Prostate gland (tissue), 2 donors: ENCODE measurements at regions not wholly inside any gene's neighbourhood (a gene's known extent, or its start where the extent isn't known, plus 50 kb on each side); places are given as distances from the start of the nearest gene placed in this dataset.

Experiments
- DNase-seq: peaks from one replicate; pipeline ENCODE4 v3.0.0-alpha.2; 2019; ENCODE audit warnings: low spot score
- H3K27ac ChIP-seq, 2 donors: fragments of 200-600 bp; sonication (generic); 2 replicates each; pipeline ENCODE4 v1.5.1; 2017 to 2019
- H3K27me3 ChIP-seq: fragments of 200-600 bp; sonication (generic); replicated peaks from 2 replicates; pipeline ENCODE4 v1.5.1; 2019; ENCODE audit not compliant: insufficient read depth
- H3K36me3 ChIP-seq, 2 donors: fragments of 200-600 bp; sonication (generic); 1 replicate in 1 of 2; 2 replicates in 1 of 2; pipeline versions ENCODE4 v1.5.1 to v1.8.1; 2017 to 2019
- H3K4me1 ChIP-seq: fragments of 200-600 bp; sonication (generic); replicated peaks from 2 replicates; pipeline ENCODE4 v1.5.1; 2019
- H3K4me3 ChIP-seq, 2 donors: fragments of 200-600 bp; sonication (generic); 2 replicates each; pipeline ENCODE4 v1.5.1; 2017 to 2019
- H3K9me3 ChIP-seq: fragments of 200-600 bp; sonication (generic); 2 replicates; pipeline ENCODE4 v1.5.1; 2017
- POLR2A ChIP-seq: fragments of 450-650 bp; IDR thresholded peaks from one replicate; pipeline ENCODE4 v1.6.1; 2016; ENCODE audit warnings: antibody characterized with exemption, mild to moderate bottlenecking
- POLR2AphosphoS5 ChIP-seq: sonication (generic); formaldehyde crosslinking; IDR thresholded peaks from one replicate; pipeline ENCODE4 v1.6.1; 2017; ENCODE audit warnings: antibody characterized with exemption
- WGBS: methylation state at CpG from one replicate; pipeline ENCODE4 v1.1.5; 2018; 5-methylcytosine and 5-hydroxymethylcytosine counted together
- intact Hi-C: fragments of 100-400 bp; cut with DNase I; formaldehyde crosslinking; loops from one replicate; pipeline ENCODE4 v1.14.2; 2022
- TF ChIP-seq, protein P1 (sequence below), 4 experiments: fragments of 200-600 bp in 2 of 4; fragments of 450-650 bp in 2 of 4; sonication (generic) in 2 of 4; IDR thresholded peaks; 1 replicate in 3 of 4; 2 replicates in 1 of 4; pipeline ENCODE4 v1.5.1; 2016 to 2019; ENCODE audit warnings: antibody characterized with exemption in 4 of 4, mild to moderate bottlenecking in 2 of 4, moderate library complexity in 2 of 4

DNA sequence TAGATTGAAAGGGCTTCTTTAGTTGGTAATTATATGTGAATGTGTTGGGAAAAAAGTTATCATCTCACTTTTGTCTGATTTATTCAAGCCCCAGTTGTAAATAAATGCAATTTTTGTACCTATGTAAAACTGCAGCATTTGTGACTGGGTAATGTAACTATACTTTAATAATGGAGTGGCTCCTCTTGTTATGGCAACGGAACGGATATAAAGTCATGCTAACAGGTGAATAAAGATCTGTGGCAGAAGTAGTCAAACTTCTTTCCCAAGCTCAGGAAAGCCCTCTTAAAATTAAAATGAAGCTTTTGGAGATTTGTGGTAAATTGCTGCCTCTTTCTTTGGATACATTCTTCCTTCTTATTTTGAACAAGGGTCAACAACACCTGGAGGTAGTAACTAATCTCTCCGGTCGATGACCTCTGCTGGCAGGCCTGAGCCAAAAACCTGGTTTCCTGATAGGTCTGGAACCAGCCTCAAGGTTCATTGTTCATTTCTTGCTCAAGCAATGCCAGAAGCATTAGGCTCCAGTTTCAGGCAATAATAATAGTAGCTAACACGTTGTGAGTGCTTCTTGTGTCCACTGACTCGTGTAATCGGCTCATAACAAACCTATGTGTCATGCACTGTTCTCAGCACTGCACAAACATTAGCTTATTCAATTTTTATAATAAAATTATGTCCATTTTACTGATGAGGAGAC is 313.4 kb upstream of the DACH1 start:
- Histone ChIP-seq H3K27ac (no peak overlapping the region), H3K4me1 (no peaks in the 10 kb centered on the region), H3K27me3 (no peaks in the 10 kb centered on the region), H3K36me3 (no peaks in the 10 kb centered on the region), H3K9me3 (no peaks in the 10 kb centered on the region), H3K4me3 (no peak overlapping the region)
- no peak for DNase-seq
- TF ChIP-seq, protein P1, sequence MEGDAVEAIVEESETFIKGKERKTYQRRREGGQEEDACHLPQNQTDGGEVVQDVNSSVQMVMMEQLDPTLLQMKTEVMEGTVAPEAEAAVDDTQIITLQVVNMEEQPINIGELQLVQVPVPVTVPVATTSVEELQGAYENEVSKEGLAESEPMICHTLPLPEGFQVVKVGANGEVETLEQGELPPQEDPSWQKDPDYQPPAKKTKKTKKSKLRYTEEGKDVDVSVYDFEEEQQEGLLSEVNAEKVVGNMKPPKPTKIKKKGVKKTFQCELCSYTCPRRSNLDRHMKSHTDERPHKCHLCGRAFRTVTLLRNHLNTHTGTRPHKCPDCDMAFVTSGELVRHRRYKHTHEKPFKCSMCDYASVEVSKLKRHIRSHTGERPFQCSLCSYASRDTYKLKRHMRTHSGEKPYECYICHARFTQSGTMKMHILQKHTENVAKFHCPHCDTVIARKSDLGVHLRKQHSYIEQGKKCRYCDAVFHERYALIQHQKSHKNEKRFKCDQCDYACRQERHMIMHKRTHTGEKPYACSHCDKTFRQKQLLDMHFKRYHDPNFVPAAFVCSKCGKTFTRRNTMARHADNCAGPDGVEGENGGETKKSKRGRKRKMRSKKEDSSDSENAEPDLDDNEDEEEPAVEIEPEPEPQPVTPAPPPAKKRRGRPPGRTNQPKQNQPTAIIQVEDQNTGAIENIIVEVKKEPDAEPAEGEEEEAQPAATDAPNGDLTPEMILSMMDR (IDR thresholded peaks at IDR 0.05), result no peak
- 85% methylated on average over 7 of the region's 7 CpGs for WGBS
- intact Hi-C loops, result no loop called here

- no peak for TF ChIP-seq POLR2AphosphoS5
- TF ChIP-seq, protein P1 (IDR thresholded peaks at IDR 0.05), result no peak
- TF ChIP-seq POLR2A, result no peak
- intact Hi-C loops, result no loop called here
- peak overlapping the region in 1 of 2 donors; percentile 38 for H3K27ac ChIP-seq
- no peaks in the 10 kb centered on the region for H3K4me1 ChIP-seq
- H3K9me3 ChIP-seq, result no peaks in the 10 kb centered on the region
- H3K27me3 ChIP-seq, result no peaks in the 10 kb centered on the region
- DNase-seq, result no peak
- H3K4me3 ChIP-seq, result no peak overlapping the region
- 80% methylated on average over 2 of the region's 2 CpGs for WGBS
- no peaks in the 10 kb centered on the region for H3K36me3 ChIP-seq
These were observed 307.5 kb upstream of the DACH1 start for GRCh38 chr13:72174549-72174948.

GRCh38 chr13:72170571-72170970 is 303.6 kb upstream of the DACH1 start:
- DNase-seq, result no peak
- no peaks in the 10 kb centered on the region for H3K4me1 ChIP-seq
- no peaks in the 10 kb centered on the region for H3K9me3 ChIP-seq
- H3K4me3 ChIP-seq, result no peak overlapping the region
- intact Hi-C loops, result no loop called here
- TF ChIP-seq, protein P1 (IDR thresholded peaks at IDR 0.05), result no peak
- TF ChIP-seq POLR2A (no peak), POLR2AphosphoS5 (no peak)
- no peaks in the 10 kb centered on the region for H3K36me3 ChIP-seq
- H3K27me3 ChIP-seq, result no peaks in the 10 kb centered on the region
- no peak overlapping the region for H3K27ac ChIP-seq
- WGBS, result 92% methylated on average over 11 of the region's 11 CpGs

DNA sequence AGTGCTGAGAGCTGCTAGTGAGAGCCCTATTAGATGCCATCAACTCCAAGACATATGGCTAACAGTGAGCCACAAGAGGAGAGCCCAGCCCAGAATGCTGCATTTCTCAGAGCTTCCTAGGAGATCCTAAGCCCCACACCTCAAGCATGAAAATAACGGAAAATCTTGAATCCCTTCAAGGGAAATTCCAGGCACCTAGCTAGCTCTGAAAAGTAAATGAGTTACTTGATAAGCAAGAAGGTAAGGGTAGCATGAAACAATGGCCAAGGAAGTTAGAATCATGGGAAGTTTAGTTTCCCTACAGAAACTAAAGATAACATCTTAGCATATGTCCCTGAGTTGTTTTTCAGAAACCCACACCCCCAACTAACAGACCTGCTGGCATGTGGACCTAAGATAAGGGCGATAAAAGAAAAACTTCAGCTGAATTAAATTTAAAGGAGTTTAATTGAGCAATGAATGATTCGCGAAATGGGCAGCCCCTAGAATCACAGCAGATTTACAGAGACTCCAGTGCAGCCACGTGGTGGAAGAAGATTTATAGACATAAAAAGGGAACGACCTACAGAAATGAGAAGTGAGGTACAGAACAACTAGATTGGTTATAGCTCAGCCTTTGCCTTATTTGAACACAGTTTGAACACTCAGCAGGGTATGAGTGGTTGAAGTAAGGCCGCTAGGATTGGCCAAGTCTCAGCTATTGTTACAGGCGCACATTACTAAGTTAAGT is 301.3 kb upstream of the DACH1 start:
- H3K27ac ChIP-seq, result no peak overlapping the region
- H3K27me3 ChIP-seq, result no peaks in the 10 kb centered on the region
- no peaks in the 10 kb centered on the region for H3K9me3 ChIP-seq
- no peak for TF ChIP-seq POLR2AphosphoS5
- no peaks in the 10 kb centered on the region for H3K36me3 ChIP-seq
- intact Hi-C loops, result no loop called here
- H3K4me3 ChIP-seq, result no peak overlapping the region
- whole genome bisulfite sequencing, result 70% methylated on average over 8 of the region's 8 CpGs
- DNase-seq, result no peak
- no peaks in the 10 kb centered on the region for H3K4me1 ChIP-seq

- intact Hi-C loops, result no loop called here
These were observed 299.2 kb upstream of the DACH1 start for GRCh38 chr13:72166102-72166650.

More at GRCh38 chr13:72166102-72166650, 299.2 kb upstream of the DACH1 start:
- TF ChIP-seq POLR2AphosphoS5, result no peak
- TF ChIP-seq POLR2A, result no peak
- TF ChIP-seq, protein P1 (IDR thresholded peaks at IDR 0.05), result no peak
- Histone ChIP-seq H3K4me1 (no peaks in the 10 kb centered on the region), H3K9me3 (no peaks in the 10 kb centered on the region), H3K27ac (no peak overlapping the region), H3K4me3 (no peak overlapping the region), H3K27me3 (no peaks in the 10 kb centered on the region), H3K36me3 (no peaks in the 10 kb centered on the region)
- WGBS, result 36% methylated on average over 2 of the region's 2 CpGs
- no peak for DNase-seq
